ENCODE measurements at regions not wholly inside any gene's neighbourhood (a gene's known extent, or its start where the extent isn't known, plus 50 kb on each side); places are given as distances from the start of the nearest gene placed in this dataset.
"Not testable (repeated sequence)": the region's sequence is repeated elsewhere in the genome, so short reads cannot be mapped to it uniquely, and the experiment has no call there.

DNA sequence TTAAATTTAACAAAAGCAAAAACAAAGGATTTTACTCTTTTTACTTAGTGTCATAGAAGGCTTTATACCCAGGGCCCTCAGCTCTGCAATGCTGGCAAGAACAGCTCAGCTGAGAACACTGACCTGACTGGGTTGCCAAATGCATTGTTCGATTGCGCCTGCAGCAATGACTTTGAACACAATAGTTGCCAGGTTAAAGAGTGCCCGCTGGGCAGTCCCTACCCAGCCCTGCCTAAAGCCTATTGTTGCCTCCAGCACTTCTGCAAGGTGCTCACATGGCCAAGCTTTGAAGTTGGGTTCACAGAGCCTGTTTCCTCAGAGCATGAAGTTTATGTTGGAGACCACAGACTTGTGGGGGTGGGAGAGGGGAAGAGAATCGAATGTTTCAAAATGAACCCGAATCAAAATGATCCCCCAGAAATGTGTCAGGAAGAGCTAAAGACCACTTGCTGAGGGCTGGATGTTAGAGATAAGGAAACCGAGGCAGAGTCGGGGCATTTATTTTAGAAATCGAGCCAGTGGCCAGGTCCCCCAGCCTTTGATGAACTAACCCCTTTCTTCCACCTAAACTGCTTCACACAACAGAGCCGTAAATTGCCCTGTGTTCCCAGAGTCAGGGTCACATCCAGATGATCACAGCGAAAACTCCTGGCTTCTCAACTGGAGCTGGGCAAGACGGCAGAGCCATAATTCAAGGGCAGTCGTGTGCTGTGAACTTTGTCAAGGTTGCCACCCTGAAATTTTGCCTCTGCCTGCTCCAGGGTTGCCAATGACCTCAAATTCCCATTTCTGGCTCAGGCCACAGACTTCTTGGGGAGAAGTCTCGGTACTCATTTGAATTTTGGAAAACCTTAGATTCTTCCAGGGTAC lies 55.0 kb downstream of the FOXA2 start:
- H3K36me3 ChIP-seq (replicated peaks; ENCODE audit: control insufficient read depth, insufficient read depth, low read length): no peaks in the 10 kb centered on the region
- no peak for DNase-seq
- H3K4me3 ChIP-seq (ENCODE audit: insufficient read depth, low read depth, low read length): no peak overlapping the region
- no peaks in the 10 kb centered on the region; the same call in 1 of the 2 replicates for H3K27me3 ChIP-seq (ENCODE audit: control insufficient read depth, insufficient read depth, low read length)

DNA sequence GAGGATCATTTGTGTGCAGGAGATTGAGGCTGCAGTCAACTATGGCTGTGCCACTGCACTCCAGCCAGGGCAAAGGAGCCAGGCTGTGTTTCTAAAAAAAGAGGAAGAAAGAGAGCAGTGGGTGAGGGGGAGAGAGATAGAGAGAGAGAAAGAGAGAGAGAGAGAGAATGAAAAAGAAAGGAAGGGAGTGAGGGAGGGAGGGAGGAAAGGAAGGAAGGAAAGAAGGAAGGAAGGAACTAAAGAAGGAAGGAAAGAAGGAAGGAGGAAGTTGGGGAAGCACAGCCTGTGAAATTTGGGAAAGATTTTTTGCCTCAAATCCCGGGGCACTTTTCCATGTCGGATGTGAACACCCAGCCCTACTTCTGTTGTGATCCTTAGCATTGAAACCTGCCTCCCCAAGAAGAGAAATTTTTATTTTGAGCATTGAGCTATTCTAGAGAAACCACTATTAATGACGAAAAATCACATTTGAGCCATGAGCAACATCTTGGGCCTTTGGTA lies 57.8 kb downstream of the FOXA2 start:
- Histone ChIP-seq H3K36me3 (replicated peaks; ENCODE audit: control insufficient read depth, insufficient read depth, low read length) (no peaks in the 10 kb centered on the region), H3K27me3 (ENCODE audit: control insufficient read depth, insufficient read depth, low read length) (no peaks in the 10 kb centered on the region), H3K4me3 (ENCODE audit: insufficient read depth, low read depth, low read length) (no peak overlapping the region)
- no peak for DNase-seq

DNA sequence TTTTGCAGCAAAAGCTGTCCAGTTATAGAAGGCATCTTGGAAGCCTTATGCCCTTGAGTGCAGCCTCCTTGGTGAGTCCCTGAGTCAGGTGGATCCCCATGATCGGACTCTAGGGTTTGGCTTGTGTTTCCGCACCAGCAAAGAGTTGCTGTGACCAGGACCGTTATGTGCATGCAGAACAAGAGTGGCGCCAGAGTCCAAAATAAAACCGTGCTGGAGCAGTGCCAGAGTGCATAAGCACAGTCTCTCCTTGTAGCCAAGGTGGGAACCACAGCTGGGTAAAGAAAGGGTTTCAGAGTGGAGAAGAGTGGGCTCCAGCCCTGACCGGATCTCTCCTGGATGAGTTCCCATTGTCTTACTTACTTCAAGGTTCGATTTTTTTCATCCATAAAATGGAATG lies 58.6 kb downstream of the FOXA2 start:
- H3K4me3 ChIP-seq (ENCODE audit: insufficient read depth, low read depth, low read length): no peak overlapping the region
- H3K36me3 ChIP-seq (replicated peaks; ENCODE audit: control insufficient read depth, insufficient read depth, low read length): no peaks in the 10 kb centered on the region
- no peak for DNase-seq
- H3K27me3 ChIP-seq (ENCODE audit: control insufficient read depth, insufficient read depth, low read length): no peaks in the 10 kb centered on the region

DNA sequence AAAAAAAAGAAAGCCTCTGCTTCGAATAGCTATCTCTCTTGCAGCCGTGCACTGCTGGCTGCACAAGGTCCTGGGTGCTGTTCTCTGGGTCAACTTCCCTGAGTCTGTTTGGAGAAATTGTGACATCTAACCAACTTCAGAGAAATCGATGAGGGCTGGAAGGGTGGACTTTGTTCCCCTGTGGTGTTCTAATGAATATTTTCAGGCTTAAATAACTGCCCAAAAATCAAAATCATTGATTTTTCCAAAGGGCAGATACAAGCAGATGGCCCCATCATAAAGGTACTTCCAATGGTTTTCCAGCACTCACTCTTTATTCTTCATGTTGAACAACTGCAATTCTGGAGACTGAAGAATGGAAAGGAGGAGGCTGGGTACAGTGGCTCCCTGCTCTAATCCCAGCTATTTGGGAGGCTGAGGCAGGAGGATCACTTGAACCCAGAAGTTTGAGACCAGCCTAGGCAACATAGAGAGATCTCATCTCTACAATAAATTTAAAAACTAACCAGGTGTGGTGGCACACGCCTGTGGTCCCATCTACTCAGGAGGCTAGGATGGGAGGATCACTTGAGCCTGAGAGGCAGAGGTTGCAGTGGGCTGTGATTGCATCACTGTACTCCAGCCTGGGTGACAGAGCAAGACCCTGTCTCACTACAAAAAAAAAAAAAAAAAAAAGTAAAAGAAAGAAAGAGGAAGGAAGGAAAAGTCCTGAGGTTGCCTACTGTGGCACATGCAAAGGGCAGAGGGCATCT lies 59.1 kb downstream of the FOXA2 start:
- no peaks in the 10 kb centered on the region for H3K36me3 ChIP-seq (replicated peaks; ENCODE audit: control insufficient read depth, insufficient read depth, low read length)
- H3K4me3 ChIP-seq (ENCODE audit: insufficient read depth, low read depth, low read length): no peak overlapping the region
- no peak for DNase-seq
- H3K27me3 ChIP-seq (ENCODE audit: control insufficient read depth, insufficient read depth, low read length): no peaks in the 10 kb centered on the region

DNA sequence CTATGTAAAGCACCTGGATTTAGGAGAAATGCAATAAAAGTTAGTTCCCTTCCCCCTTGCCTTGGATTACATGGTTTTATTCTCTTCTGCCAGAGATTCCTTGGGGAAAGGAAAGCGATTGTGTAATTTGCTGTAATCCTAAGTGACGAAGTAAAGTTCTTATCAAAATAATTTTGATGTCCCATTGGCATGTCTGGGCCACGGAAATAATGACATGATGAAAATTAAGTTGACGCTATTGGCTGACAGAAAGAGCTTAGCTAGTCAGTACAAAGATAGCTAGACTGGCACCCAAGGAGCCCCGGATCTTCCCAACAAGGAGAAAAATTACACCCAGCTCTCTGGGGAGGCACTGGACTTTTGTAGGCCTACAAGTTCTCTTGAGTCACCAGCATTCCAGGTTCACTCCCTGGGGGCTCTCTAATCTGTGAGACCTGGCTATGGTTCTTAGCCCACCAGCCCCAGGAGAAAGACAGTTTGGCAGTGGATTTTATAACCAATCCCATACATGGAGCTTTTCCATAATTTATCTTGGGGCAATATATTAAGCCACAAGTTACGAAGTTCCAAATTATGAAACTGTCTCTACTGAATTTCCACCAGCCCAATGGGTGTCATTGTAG lies 59.9 kb downstream of the FOXA2 start:
- H3K27me3 ChIP-seq (ENCODE audit: control insufficient read depth, insufficient read depth, low read length): no peaks in the 10 kb centered on the region
- H3K36me3 ChIP-seq (replicated peaks; ENCODE audit: control insufficient read depth, insufficient read depth, low read length): no peaks in the 10 kb centered on the region
- no peak overlapping the region for H3K4me3 ChIP-seq (ENCODE audit: insufficient read depth, low read depth, low read length)
- no peak for DNase-seq

DNA sequence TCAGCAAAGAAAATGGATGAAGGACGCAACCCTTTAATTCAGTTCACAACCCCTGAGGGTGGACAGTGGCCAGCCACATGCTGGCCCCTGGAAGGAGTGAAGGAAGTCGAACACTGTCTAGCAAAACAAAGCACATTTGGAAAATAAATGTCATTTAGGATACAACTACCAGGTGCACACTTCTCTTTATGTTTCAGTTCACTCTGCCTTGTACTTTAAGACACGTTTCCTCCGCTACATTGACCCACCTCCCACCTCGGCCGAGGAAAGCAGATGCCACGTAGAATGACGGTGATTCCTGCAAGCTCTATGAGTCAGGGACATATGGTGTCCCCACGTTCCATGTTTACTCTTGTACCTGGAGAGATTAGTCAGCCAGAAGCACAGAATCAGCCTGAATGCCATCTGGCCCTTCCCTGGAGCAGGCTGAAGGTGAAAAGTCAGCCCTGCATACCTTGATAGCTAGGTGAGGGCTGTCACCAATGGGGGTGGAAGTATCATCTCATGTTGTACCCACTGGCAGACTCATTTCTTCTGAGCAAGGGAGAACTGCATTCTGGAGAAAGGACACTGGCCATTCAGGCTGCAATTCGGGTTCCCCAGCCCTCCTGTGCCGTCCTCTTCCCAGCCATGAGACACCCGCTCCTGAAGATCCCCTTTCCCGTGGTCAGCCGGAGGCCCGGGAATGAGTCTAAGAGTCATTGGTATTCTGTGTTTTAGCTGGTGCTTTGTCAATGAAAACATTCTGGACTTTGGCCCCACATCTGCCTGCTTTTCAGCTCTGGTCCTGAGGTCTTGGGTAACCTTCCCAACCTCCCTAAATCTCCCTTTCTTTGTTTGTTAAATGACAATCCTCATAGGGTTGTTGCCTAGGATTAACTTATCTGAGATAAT lies 60.6 kb downstream of the FOXA2 start:
- H3K36me3 ChIP-seq (replicated peaks; ENCODE audit: control insufficient read depth, insufficient read depth, low read length): no peaks in the 10 kb centered on the region
- DNase-seq: no peak
- no peaks in the 10 kb centered on the region for H3K27me3 ChIP-seq (ENCODE audit: control insufficient read depth, insufficient read depth, low read length)
- H3K4me3 ChIP-seq (ENCODE audit: insufficient read depth, low read depth, low read length): no peak overlapping the region

DNA sequence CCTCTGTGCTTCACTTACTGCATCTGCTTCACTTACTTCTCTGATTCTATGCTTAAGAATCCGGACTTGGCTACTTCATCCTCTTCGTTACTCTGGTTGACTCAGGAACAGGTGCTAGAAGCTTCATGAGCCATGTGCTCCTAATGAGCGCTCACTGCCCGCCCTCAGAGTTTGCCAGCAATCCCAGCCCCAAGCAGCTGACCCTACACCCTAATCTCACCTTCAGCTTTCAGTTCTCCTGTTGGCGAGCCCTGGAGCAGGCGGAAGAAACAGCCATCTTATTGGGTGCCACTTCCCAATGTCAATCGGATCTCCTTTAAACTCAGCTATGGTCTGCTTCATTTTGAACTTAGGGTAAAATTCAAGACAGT lies 61.3 kb downstream of the FOXA2 start:
- H3K4me3 ChIP-seq (ENCODE audit: insufficient read depth, low read depth, low read length): no peak overlapping the region
- H3K36me3 ChIP-seq (replicated peaks; ENCODE audit: control insufficient read depth, insufficient read depth, low read length): no peaks in the 10 kb centered on the region
- no peaks in the 10 kb centered on the region for H3K27me3 ChIP-seq (ENCODE audit: control insufficient read depth, insufficient read depth, low read length)
- no peak for DNase-seq

DNA sequence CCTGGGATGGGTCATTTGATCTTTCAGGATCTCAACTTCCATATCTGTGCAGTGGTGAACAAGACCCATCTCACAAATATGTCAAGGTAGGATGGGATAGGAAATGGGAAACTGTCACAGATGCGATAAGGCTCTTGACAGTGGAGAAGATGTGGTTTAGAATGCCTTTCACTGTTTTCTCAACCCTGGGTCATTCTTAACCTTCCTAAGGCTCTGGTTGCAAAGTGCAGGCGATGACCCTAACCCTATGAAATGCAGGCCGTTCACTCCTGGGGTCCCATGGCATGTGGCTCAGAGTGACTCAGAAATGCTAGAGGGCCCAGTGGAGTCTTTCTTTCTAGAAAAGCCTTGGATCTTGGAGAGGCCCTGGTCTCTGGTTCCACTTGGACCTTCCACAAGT lies 61.7 kb downstream of the FOXA2 start:
- no peak for DNase-seq

DNA sequence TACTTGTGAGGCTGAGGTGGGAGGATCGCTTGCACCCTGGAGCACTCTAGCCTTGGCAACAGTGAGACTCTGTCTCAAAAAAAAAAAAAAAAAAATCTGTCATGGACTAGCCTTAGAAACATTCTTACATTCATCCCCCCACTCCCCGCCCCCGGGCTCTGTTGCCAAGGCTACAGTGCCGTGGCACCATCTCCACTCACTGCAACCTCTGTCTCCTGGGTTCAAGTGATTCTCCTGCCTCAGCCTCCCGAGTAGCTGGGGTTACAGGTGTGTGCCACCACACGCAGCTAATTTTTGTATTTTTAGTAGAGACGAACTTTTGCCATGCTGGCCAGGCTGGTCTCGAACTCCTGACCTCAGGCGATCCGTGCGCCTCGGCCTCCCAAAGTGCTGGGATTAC lies 62.4 kb downstream of the FOXA2 start:
- not testable (repeated sequence) for DNase-seq; H3K4me3 ChIP-seq (ENCODE audit: insufficient read depth, low read depth, low read length); H3K36me3 ChIP-seq (replicated peaks; ENCODE audit: control insufficient read depth, insufficient read depth, low read length); H3K27me3 ChIP-seq (ENCODE audit: control insufficient read depth, insufficient read depth, low read length)

More for the DNA sequence above, 61.7 kb downstream of the FOXA2 start:
- Histone ChIP-seq H3K27me3 (ENCODE audit: control insufficient read depth, insufficient read depth, low read length) (no peaks in the 10 kb centered on the region), H3K36me3 (replicated peaks; ENCODE audit: control insufficient read depth, insufficient read depth, low read length) (no peaks in the 10 kb centered on the region), H3K4me3 (ENCODE audit: insufficient read depth, low read depth, low read length) (no peak overlapping the region)

DNA sequence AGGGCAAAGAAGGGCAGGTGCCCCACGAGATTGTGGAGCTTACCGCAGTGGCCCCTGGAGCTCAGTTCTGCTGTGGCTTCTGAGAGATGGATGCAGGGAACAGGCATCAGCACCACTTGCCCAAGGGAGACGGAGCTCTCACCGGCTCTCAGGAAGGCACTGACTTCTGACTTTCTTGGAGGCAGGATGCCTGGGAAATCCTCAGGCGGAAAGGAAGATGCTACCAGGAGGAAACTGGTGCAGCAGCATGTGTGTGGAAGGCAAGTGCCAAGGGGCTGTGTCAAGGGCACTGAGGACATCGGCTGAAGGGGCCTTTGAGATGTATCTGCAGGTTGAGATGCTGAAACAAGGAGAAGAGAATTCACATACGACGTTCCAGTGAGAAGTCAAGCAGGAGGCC lies 64.0 kb downstream of the FOXA2 start:
- H3K36me3 ChIP-seq (replicated peaks; ENCODE audit: control insufficient read depth, insufficient read depth, low read length): no peaks in the 10 kb centered on the region
- DNase-seq: no peak
- no peak overlapping the region for H3K4me3 ChIP-seq (ENCODE audit: insufficient read depth, low read depth, low read length)
- no peaks in the 10 kb centered on the region for H3K27me3 ChIP-seq (ENCODE audit: control insufficient read depth, insufficient read depth, low read length)

DNA sequence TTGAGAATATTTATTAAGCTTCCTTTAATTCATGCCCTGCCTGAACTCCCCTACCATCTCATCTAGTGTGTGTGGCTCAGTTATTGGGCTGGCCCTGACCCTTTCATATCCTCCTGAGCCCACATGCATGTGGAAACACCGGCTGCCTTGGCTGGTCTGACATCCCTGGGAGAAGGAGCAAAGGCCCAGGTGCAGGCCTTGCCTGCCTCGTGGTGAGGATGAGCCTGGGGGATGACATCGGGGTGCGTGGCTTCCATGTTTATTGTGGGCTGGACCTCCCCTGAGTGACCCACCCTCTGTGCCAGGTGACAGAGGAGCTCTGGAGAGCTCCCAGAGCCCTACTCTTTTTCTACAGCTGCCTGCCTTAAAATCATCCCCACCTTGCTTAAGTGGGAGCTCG lies 69.1 kb downstream of the FOXA2 start:
- H3K27me3 ChIP-seq (ENCODE audit: control insufficient read depth, insufficient read depth, low read length): no peaks in the 10 kb centered on the region
- no peak for DNase-seq
- H3K4me3 ChIP-seq (ENCODE audit: insufficient read depth, low read depth, low read length): no peak overlapping the region
- H3K36me3 ChIP-seq (replicated peaks; ENCODE audit: control insufficient read depth, insufficient read depth, low read length): no peaks in the 10 kb centered on the region

DNA sequence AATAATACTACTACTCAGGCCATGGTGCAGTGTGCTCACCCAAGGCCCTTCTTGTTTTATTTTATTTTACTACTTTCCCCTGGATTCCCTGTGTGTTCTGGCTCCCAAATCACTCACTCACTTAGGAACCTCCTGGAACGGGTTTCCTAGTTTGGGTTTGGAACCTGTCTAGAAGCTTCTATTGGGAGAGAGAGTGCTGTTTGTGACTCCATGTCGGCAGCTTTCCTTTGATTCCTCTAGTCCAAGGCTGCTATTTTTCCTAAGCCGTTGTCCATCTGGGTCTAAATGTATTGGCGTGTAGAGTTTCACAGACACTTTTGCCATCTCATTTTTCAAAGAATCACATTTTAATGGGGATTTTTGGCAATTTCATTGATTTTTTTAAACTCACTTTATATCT lies 70.8 kb downstream of the FOXA2 start:
- H3K36me3 ChIP-seq (replicated peaks; ENCODE audit: control insufficient read depth, insufficient read depth, low read length): no peaks in the 10 kb centered on the region
- H3K4me3 ChIP-seq (ENCODE audit: insufficient read depth, low read depth, low read length): no peak overlapping the region
- H3K27me3 ChIP-seq (ENCODE audit: control insufficient read depth, insufficient read depth, low read length): no peaks in the 10 kb centered on the region
- DNase-seq: no peak

DNA sequence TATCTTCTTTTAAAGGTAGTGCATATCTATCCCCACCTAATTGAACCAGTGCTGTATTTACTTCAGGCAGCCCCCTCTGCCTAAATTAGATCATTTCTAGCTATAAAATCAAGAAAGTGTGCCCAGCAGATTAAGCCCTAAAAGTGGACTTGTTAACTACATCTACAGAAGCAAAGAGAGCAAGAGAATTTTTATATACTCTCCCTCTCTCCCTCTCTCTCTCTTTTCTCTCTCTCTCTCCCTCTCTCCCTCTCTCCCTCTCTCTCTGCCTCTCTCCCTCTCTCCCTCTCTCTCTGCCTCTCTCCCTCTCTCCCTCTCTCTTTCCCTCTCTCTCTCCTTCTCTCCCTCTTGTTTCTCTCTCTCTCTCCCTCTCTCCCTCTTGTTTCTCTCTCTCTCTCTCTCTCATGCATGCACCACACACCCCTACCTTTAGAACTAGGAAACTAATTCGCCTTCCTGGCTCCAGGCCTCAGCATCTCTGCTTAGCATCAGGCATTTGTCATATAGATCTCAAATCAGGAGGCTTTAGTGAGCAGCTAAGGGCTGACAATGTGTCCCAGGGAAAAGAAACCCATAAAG lies 71.4 kb downstream of the FOXA2 start:
- H3K4me3 ChIP-seq (ENCODE audit: insufficient read depth, low read depth, low read length): no peak overlapping the region
- DNase-seq: no peak
- H3K36me3 ChIP-seq (replicated peaks; ENCODE audit: control insufficient read depth, insufficient read depth, low read length): no peaks in the 10 kb centered on the region
- H3K27me3 ChIP-seq (ENCODE audit: control insufficient read depth, insufficient read depth, low read length): no peaks in the 10 kb centered on the region
